Stomach (tissue), 4 donors: ENCODE measurements at regions not wholly inside any gene's neighbourhood (a gene's known extent, or its start where the extent isn't known, plus 50 kb on each side); places are given as distances from the start of the nearest gene placed in this dataset.

Experiments
- CTCF ChIP-seq, 7 experiments: fragments of 450-650 bp in 4 of 7; fragments of 200-600 bp in 3 of 7; sonication (generic) in 3 of 7; IDR thresholded peaks; one replicate each; pipeline ENCODE4 v1.5.1; 2016 to 2019; ENCODE audit warnings: antibody characterized with exemption in 7 of 7, control low read depth in 2 of 7, mild to moderate bottlenecking in 1 of 7
- EP300 ChIP-seq: sonication (generic); formaldehyde crosslinking; IDR thresholded peaks from one replicate; pipeline ENCODE4 v1.6.1; 2017; ENCODE audit warnings: antibody characterized with exemption
- POLR2A ChIP-seq, 4 donors: fragments of 450-650 bp; IDR thresholded peaks; one replicate each; pipeline ENCODE4 v1.6.1; 2016; ENCODE audit warnings: antibody characterized with exemption in 4 of 4, control low read depth in 2 of 4, mild to moderate bottlenecking in 1 of 4, moderate library complexity in 1 of 4
- POLR2AphosphoS5 ChIP-seq, 3 donors: sonication (generic); formaldehyde crosslinking; IDR thresholded peaks; one replicate each; pipeline ENCODE4 v1.6.1; 2016; ENCODE audit warnings: antibody characterized with exemption in 3 of 3

GRCh38 chr7:22630069-22630468 is 96.9 kb upstream of the IL6 start:
- no peak for TF ChIP-seq CTCF (IDR thresholded peaks at IDR 0.05)
- TF ChIP-seq POLR2A (IDR thresholded peaks at IDR 0.05), result no peak
- TF ChIP-seq POLR2AphosphoS5 (IDR thresholded peaks at IDR 0.05), result no peak
- TF ChIP-seq EP300, result no peak
